Ureter (tissue), 1 donor: ENCODE measurements at regions not wholly inside any gene's neighbourhood (a gene's known extent, or its start where the extent isn't known, plus 50 kb on each side); places are given as distances from the start of the nearest gene placed in this dataset.

ENCODE experiments used
- DNase-seq: peaks from one replicate; pipeline ENCODE4 v3.0.0-alpha.2; 2020; ENCODE audit warnings: low spot score
- donor health status: DM: yes; HTN: yes; CAD: no.

DNA sequence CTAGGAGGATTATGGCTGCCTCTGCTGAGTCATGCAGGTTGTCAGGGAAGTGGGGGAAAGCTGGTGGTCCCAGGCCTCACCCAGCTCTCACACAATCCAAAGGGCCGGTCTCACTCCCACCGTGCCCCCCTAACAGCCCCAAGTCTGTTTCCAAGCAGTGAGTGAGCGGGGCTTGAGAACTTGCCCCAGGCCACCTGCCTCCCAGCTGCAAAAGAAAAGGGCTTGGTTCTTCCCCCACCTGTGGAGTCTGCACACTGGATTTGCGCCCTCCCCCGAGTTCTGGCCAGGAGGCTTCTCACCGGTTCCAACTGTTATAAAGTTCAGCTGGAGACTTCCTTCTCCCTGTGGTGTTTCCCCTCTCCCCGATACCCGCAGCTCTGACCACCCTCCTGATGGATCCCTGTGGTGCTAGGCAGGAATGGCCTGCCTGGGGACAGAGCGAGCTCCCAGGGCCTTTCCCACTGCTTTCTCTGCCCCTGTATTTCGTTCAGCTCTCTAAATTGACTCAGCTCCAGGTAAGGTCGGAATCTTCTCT, 222.3 kb downstream of the BARHL2 start:
- DNase-seq, result no peak

DNA sequence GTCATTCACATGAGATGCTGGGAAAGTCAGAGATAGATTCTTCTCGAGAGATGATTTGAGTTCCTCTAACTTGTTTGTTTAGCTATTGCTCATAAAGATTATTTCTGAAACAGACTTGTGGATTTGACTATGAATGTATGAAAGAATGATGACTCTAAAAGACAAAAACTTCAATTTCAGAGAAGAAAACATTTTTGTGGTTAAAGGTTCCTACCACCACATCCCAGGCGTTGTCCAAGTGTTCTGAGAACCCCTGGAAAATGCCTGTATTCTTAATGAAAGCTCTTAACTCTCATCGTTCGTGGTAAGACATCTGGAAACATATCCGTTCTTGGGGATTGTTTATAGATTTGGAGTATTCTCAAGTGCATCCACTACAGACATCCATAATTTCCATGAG, 228.7 kb downstream of the BARHL2 start:
- no peak for DNase-seq

- DNase-seq, result no peak
Measured at GRCh38 chr1:90486996-90487395, 230.1 kb downstream of the BARHL2 start.

DNA sequence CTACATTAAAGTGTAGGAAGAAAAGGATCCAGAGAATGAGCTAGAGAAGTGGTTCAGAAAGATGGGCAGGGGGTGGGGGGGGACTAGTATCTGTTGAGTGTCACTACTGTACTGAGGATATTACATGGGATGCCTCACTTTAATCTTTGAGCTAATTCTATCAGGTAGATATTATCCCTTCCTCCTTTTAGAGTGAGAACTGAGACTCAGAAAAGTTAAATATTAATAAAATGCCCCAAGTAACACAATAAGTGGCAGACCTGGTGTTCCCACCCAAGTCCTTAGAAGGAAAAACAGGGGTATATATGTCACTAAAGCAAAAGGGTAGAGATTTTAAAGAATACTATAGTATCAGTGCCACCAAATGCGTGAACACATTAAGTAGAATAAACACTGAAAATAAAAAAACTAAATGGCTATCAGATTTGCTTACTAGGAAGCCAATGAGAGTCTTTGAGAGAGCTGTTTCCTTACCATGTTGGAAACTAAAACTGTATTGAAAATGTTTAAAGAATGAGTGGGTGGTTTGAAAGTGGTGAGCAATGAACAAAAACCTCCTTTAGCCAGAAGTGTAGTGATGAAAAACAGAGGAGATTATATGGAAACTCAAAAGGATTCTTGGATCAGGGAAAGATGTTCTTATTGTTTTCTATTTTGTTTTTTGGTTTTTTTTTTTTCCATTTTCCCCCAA, 230.8 kb downstream of the BARHL2 start:
- no peak for DNase-seq

- DNase-seq, result no peak
Measured at GRCh38 chr1:90480271-90480835, 236.7 kb downstream of the BARHL2 start.

GRCh38 chr1:90476994-90477393, 240.1 kb downstream of the BARHL2 start:
- DNase-seq, result no peak

- no peak for DNase-seq
Measured at GRCh38 chr1:90476411-90476810, 240.7 kb downstream of the BARHL2 start.

GRCh38 chr1:90475631-90476030, 241.5 kb downstream of the BARHL2 start:
- no peak for DNase-seq

DNA sequence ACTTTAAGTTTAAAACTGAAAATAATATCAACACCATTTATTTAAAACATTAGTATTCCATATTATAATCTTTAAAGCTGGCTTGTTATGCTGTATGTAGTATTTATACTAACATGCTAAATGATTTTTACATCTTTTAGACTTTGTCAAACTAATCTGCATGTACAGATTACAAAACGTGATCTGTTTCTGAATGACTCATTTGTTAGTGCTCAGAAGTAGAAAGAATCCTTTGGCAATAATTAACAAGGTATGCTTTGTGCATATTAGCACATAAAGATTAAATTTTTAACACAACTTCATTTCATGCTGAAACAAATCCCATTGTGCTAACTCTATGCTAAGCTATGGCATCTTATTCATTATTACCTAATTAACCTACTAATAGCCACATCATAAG, 242.4 kb downstream of the BARHL2 start:
- DNase-seq, result no peak

GRCh38 chr1:90474158-90474557, 242.9 kb downstream of the BARHL2 start:
- DNase-seq, result no peak

- no peak for DNase-seq
Measured at GRCh38 chr1:90472775-90473174, 244.3 kb downstream of the BARHL2 start.

GRCh38 chr1:90459570-90459969, 257.5 kb downstream of the BARHL2 start:
- DNase-seq, result no peak

GRCh38 chr1:90457985-90458384, 259.1 kb downstream of the BARHL2 start:
- DNase-seq, result no peak

DNA sequence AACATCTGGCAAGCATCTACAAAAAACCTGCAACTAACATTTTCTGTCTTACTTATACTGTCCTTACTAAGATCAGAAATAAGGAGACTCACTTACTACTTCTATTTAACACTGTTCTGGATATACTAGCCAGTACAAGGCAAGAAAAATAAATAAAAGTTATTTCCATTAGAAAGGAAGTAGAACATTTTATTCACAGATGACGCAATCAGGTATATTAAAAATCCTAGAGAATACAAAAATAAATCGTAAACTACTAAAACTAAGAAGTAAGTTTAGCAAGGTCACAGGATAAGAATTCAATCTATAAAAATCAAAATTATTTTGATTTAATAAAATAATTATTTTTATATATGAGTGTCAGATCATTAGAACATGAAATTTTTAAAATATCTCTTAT, 264.6 kb downstream of the BARHL2 start:
- no peak for DNase-seq

GRCh38 chr1:90443354-90443753, 273.7 kb downstream of the BARHL2 start:
- no peak for DNase-seq

DNA sequence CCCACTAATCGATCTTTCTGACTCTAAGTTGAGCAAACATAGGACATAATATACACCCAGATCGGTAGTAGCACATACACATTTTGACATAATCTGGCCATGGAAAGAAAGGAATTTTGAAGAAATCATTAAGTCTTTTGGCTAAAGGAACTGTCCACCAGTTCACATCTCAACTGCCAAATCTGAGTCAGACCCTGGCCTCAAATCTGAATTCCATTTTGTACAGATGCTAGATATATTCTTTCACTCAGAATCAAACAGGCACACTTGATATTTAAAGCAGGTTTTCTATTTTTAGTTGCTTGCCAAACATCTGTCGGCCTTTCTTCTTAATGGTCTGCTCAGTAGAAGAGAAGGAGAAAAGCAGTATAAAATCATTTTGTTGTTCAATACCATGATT, 281.8 kb downstream of the BARHL2 start:
- DNase-seq, result no peak

DNA sequence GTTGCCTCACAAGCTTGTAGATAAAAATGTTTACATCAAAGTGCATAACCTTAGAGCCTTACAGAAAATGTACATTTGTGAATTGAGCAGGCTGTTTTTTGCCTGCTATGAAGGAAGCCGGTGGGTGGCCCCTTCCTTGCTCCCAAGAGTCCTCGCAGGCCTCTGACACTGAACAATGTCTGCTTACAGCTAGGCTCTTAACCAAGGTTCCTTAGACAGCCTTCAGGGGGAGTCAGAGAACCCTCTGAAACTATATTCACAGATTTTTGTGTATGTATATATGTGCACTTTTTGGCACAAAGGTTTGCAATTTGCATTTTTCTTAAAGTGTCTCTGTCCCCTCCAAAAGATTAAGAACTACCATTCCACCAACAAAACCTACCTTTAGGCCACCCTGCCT, 282.6 kb downstream of the BARHL2 start:
- DNase-seq, result no peak

DNA sequence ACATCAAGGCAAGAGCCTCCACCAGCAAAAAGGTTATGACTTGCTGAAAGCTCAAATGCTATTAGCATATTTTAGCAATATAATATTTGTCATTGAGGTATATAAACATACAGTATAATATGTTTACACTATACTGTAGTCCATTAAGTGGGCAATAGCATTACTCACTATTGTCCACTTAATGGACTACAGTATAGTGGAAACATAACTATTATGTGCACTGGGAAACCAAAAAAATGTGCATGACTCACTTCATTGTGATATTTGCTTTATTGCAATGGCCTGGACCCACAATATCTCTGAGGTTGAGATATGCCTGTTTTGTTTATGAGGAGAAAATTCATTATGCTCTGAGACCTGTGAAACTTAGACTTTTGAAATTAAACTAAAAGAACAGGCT, 300.0 kb downstream of the BARHL2 start:
- no peak for DNase-seq

DNA sequence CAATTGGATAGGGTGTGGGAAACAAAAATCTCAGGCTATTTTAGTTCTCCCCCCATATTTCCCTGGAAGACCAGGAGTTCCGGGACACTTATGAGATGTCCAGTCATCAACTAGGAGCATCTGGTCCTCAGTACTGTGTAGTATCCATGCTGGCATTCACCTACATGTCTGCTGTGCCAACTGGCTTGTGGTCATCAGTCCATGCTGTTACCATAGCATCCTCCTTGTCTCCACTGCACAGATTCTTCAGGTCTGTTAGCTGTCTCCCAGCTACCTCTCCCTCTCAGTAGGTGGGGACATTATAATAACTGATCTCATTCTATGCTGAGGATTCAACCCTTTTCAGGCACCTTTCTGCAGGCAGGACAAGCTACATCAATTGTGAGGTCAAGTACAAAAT, 302.9 kb downstream of the BARHL2 start:
- no peak for DNase-seq

DNA sequence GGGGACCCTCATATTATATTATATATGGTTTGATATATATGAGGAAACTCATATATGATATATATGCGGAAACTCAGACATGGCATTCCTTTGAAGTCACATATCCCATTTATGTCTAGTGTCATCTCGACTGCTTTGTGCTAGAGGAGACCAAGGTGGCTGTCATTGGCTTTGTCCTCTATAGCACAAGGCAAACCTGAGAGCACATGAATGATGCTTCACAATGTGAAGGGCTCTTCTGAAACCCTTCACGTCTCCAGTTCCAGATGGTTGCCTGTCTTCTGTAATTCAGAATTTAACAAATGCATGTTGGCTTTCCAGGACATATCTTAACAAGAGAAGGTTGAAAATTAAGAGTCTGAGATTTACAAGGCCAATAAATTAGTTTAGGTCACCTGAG, 303.6 kb downstream of the BARHL2 start:
- no peak for DNase-seq

DNA sequence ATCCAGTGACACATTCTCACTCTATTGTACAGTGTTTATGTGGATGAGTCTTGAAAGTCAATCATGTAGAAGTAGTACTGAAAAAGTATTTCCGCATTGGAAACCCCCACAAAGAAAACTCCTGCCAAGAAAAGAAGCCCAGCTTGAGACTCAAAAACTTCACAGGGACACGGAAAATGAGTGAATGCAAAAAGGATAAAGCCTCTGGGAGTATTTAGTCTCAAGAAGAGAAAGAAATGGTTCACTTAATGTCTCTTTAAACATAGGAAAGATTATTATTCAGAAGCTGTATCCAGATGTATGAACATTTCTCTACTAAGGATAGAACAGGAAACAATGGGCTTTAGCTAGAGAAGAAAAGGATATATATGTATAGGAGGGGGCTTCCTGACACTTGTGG, 304.5 kb downstream of the BARHL2 start:
- no peak for DNase-seq

GRCh38 chr1:90411185-90411584, 305.9 kb downstream of the BARHL2 start:
- no peak for DNase-seq

- DNase-seq, result no peak
Measured at GRCh38 chr1:90407737-90408136, 309.4 kb downstream of the BARHL2 start.

- no peak for DNase-seq
Measured at GRCh38 chr1:90405726-90406125, 311.4 kb downstream of the BARHL2 start.
